ENCODE measurements at regions not wholly inside any gene's neighbourhood (a gene's known extent, or its start where the extent isn't known, plus 50 kb on each side); places are given as distances from the start of the nearest gene placed in this dataset.

- DNase-seq: no peak
- no peaks in the 10 kb centered on the region for H3K27me3 ChIP-seq
These were observed 483.0 kb upstream of the CCDC196 start for GRCh38 chr14:66003082-66003730.

GRCh38 chr14:66005900-66006434 lies 480.2 kb upstream of the CCDC196 start:
- no peak overlapping the region for H3K27ac ChIP-seq
- H3K27me3 ChIP-seq: no peaks in the 10 kb centered on the region
- H3K4me3 ChIP-seq: no peak overlapping the region
- H3K9me3 ChIP-seq: no peaks in the 10 kb centered on the region
- no peaks in the 10 kb centered on the region for H3K4me1 ChIP-seq
- H3K36me3 ChIP-seq: no peaks in the 10 kb centered on the region
- TF ChIP-seq CTCF (IDR thresholded peaks at IDR 0.05): no peak
- TF ChIP-seq POLR2A (IDR thresholded peaks at IDR 0.05): no peak
- no peak for DNase-seq

More at GRCh38 chr14:66003082-66003730, 483.0 kb upstream of the CCDC196 start:
- no peaks in the 10 kb centered on the region for H3K36me3 ChIP-seq
- no peaks in the 10 kb centered on the region for H3K4me1 ChIP-seq
- H3K9me3 ChIP-seq: peaks cover 0 to 7% (median 0%) of the 10 kb centered on the region in 4 donors
- no peak overlapping the region for H3K4me3 ChIP-seq
- TF ChIP-seq CTCF (IDR thresholded peaks at IDR 0.05) (no peak), POLR2A (IDR thresholded peaks at IDR 0.05) (no peak)
- H3K27ac ChIP-seq: no peak overlapping the region

- H3K27ac ChIP-seq: no peak overlapping the region
- no peaks in the 10 kb centered on the region for H3K27me3 ChIP-seq
- no peaks in the 10 kb centered on the region for H3K4me1 ChIP-seq
- no peaks in the 10 kb centered on the region for H3K9me3 ChIP-seq
- H3K36me3 ChIP-seq: no peaks in the 10 kb centered on the region
- TF ChIP-seq CTCF (IDR thresholded peaks at IDR 0.05): no peak
- no peak for TF ChIP-seq POLR2A (IDR thresholded peaks at IDR 0.05)
- H3K4me3 ChIP-seq: no peak overlapping the region
- DNase-seq: no peak
These were observed 477.5 kb upstream of the CCDC196 start for GRCh38 chr14:66008631-66009030.

- H3K27me3 ChIP-seq: no peaks in the 10 kb centered on the region
- no peaks in the 10 kb centered on the region for H3K4me1 ChIP-seq
- DNase-seq: no peak
- H3K4me3 ChIP-seq: no peak overlapping the region
- TF ChIP-seq CTCF (IDR thresholded peaks at IDR 0.05): no peak
- TF ChIP-seq POLR2A (IDR thresholded peaks at IDR 0.05): no peak
- H3K27ac ChIP-seq: no peak overlapping the region
- H3K36me3 ChIP-seq: no peaks in the 10 kb centered on the region
- H3K9me3 ChIP-seq: no peaks in the 10 kb centered on the region
These were observed 477.1 kb upstream of the CCDC196 start for GRCh38 chr14:66009089-66009488.

GRCh38 chr14:66010695-66011094 lies 475.5 kb upstream of the CCDC196 start:
- DNase-seq: no peak
- no peak overlapping the region for H3K4me3 ChIP-seq
- no peaks in the 10 kb centered on the region for H3K27me3 ChIP-seq
- no peaks in the 10 kb centered on the region for H3K9me3 ChIP-seq
- no peaks in the 10 kb centered on the region for H3K4me1 ChIP-seq
- H3K36me3 ChIP-seq: no peaks in the 10 kb centered on the region
- no peak overlapping the region for H3K27ac ChIP-seq
- TF ChIP-seq CTCF (IDR thresholded peaks at IDR 0.05) (no peak), POLR2A (IDR thresholded peaks at IDR 0.05) (no peak)

Measured in Peyer's patch (tissue), 4 donors.